ENCODE measurements at regions not wholly inside any gene's neighbourhood (a gene's known extent, or its start where the extent isn't known, plus 50 kb on each side); places are given as distances from the start of the nearest gene placed in this dataset.
A peak's percentile ranks its signal among the peaks of the same experiment; 100 is the strongest.
"Not testable (repeated sequence)": the region's sequence is repeated elsewhere in the genome, so short reads cannot be mapped to it uniquely, and the experiment has no call there.

DNA sequence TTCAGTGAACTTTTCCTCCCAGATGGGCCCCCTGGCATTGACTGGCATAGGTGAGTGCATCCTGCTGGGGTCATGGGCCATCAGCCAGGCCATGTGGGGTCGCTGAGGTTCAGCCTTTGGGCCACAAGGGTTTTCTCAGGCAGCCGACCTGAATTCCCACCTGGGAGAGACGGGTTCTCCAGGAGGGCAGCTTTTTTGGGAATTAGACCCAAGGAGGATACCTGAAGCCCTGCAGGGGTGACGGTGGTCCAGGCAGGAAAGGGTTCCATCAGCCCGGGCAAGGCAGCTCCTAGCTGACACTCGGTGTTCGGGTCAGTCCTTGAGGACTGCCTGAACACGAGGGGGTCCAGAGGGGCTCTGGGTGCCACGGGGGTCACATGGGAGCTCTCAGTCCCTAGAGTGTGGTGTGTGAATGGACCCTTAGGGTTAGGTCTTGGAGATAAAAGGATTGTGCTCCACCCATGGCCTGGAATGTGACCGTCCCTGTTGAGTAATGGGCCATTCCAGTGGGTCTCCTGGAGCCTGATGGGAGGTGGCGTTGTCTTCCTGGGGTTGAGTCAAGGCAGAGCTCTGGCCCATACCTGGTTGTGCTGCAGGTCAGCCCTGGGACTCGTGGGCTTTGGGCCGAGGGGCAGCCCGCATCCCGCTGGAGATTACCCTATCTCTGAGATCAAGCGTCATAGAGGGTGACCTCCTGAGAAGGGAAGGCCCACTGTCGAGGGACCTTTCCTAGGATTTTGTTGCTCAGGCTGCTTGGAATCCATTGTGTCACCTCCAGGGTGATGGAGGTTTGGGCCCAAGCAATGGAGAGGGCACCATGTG, 192.8 kb downstream of the UBE3A start:
- TF ChIP-seq, protein P1, sequence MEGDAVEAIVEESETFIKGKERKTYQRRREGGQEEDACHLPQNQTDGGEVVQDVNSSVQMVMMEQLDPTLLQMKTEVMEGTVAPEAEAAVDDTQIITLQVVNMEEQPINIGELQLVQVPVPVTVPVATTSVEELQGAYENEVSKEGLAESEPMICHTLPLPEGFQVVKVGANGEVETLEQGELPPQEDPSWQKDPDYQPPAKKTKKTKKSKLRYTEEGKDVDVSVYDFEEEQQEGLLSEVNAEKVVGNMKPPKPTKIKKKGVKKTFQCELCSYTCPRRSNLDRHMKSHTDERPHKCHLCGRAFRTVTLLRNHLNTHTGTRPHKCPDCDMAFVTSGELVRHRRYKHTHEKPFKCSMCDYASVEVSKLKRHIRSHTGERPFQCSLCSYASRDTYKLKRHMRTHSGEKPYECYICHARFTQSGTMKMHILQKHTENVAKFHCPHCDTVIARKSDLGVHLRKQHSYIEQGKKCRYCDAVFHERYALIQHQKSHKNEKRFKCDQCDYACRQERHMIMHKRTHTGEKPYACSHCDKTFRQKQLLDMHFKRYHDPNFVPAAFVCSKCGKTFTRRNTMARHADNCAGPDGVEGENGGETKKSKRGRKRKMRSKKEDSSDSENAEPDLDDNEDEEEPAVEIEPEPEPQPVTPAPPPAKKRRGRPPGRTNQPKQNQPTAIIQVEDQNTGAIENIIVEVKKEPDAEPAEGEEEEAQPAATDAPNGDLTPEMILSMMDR (IDR thresholded peaks at IDR 0.05) = no peak
- no peak for TF ChIP-seq POLR2A (IDR thresholded peaks at IDR 0.05)
- 80% methylated on average over 5 of the region's 17 CpGs for WGBS (ENCODE audit: insufficient coverage, low coverage, low lambda C conversion rate, missing lambda C conversion rate)
- Histone ChIP-seq H3K9me3 (no peaks in the 10 kb centered on the region), H3K36me3 (no peaks in the 10 kb centered on the region), H3K27me3 (no peaks in the 10 kb centered on the region), H3K4me3 (no peak overlapping the region), H3K4me1 (no peaks in the 10 kb centered on the region), H3K27ac (no peak overlapping the region)
- ATAC-seq (no peak), DNase-seq (peak in 2 of 3 donors; percentile 23 to 27)
- intact Hi-C loops (cut with DNase I) = no loop called here

DNA sequence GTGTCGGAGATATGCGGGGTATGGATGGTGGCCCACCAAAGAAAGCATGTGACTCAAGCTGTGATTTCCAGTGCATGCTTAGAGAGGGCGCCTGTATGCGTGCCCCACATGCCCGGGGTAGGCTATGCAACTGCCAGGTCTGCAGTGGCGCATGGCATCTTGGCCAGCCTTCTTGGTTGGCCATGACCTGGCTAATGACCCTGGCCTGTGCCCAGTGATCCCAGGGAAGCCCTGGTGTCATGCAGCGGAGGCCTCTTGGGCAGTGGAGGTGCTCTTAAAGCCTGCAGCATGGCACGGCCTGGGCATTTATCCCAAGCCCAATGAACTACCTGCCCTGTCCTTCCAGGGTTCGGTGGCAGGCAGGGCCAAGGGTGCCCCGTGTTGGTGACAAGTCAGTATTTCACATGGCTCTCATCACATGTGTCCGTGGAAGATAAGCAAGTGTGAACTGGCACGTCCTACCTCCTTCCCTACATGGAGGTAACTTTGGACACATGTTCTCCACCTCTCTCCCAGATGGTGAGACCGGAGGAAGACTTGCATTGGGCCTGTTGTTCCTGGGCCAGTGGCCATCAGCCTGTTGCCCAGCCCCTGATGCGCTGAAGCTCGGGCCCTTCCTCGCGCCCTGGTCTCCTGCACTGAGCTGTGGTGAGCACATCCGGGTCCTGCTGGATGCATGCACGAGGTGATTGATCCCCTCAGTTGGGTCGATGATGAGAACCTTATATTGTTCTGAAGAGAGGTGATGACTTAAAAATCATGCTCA, 192.0 kb downstream of the UBE3A start:
- no peak for ATAC-seq
- Histone ChIP-seq H3K27ac (no peak overlapping the region), H3K27me3 (no peaks in the 10 kb centered on the region), H3K9me3 (no peaks in the 10 kb centered on the region), H3K36me3 (no peaks in the 10 kb centered on the region), H3K4me3 (no peak overlapping the region), H3K4me1 (no peaks in the 10 kb centered on the region)
- DNase-seq = peak; percentile 14 to 30 (median 27)
- intact Hi-C loops (cut with DNase I) = no loop called here
- TF ChIP-seq POLR2A (IDR thresholded peaks at IDR 0.05) = no peak
- TF ChIP-seq, protein P1 (IDR thresholded peaks at IDR 0.05) = no peak
- WGBS (ENCODE audit: insufficient coverage, low coverage, low lambda C conversion rate, missing lambda C conversion rate) = 79% methylated on average over 7 of the region's 20 CpGs

DNA sequence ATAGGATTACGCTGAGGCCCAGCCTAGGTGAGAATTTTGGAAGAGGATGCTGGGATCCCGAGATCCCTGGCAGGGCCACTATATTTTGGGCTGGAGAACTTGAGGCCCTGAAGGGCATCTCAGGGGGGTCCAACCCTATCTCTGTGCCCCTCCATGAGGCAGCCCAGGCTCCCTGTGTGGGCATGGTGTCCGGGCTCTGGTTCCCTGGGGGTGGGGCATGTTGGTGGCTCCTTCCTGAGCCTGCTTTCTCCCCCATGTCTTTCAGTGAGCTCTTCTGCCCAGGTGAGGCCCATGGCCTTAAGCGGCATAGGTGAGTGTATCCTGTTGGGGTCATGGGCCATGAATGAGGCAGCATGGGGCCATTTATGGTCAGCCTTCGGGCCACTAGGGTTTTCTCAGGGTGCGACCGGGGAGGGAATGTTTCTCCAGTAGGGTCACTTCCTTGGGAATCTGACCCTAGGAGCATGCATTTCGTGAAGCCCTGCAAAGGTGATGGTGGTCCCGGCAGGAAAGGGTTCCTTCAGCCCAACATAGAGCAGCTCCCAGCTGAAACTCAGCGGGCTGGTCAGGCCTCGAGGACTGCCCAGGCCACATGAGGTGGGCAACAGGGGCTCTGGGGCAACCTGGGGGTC, 191.3 kb downstream of the UBE3A start:
- Histone ChIP-seq H3K27ac (no peak overlapping the region), H3K4me1 (no peaks in the 10 kb centered on the region), H3K36me3 (no peaks in the 10 kb centered on the region), H3K27me3 (no peaks in the 10 kb centered on the region), H3K4me3 (no peak overlapping the region), H3K9me3 (no peaks in the 10 kb centered on the region)
- no peak for ATAC-seq
- WGBS (ENCODE audit: insufficient coverage, low coverage, low lambda C conversion rate, missing lambda C conversion rate) = no CpG with 5 or more reads among the region's 11 CpGs
- DNase-seq = peak in 2 of 3 donors; percentile 21 to 31
- intact Hi-C loops (cut with DNase I) = no loop called here
- TF ChIP-seq, protein P1 (IDR thresholded peaks at IDR 0.05) = no peak
- TF ChIP-seq POLR2A (IDR thresholded peaks at IDR 0.05) = no peak

DNA sequence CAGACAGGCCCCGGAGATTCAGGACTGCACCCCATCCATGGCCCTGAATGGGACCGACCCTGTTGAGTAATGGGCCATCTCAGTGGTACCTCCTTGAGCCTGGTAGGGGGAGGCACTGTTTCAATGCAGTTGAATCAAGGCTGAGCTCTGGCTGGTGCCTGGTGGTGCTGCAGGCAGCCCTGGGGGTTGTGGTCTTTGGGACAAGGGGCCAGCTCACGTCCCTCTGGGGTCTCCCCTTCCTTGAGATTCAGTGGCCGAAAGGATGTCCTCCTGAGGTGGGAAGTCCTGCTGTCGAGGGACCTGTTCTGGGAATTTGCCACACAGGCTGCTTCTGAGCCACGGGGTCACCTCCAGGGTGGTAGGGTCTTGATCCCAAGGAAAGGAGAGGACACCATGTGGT, 190.7 kb downstream of the UBE3A start:
- H3K36me3 ChIP-seq; H3K4me1 ChIP-seq; DNase-seq; H3K4me3 ChIP-seq; intact Hi-C loops (cut with DNase I); H3K9me3 ChIP-seq; ATAC-seq; H3K27me3 ChIP-seq; H3K27ac ChIP-seq: not testable (repeated sequence)
- WGBS (ENCODE audit: insufficient coverage, low coverage, low lambda C conversion rate, missing lambda C conversion rate) = no CpG with 5 or more reads among the region's 6 CpGs

Data from right lobe of liver (tissue), 6 donors.